GM23338 (cell line): ENCODE measurements at regions not wholly inside any gene's neighbourhood (a gene's known extent, or its start where the extent isn't known, plus 50 kb on each side); places are given as distances from the start of the nearest gene placed in this dataset.

Experiments
- ATAC-seq: fragments of 200-7000 bp; cut with Tn5 transposase; 3 replicates; pipeline ENCODE4 v1.9.1; 2020
- DNase-seq: peaks from one replicate; pipeline ENCODE4 v3.0.0-alpha.2; 2015; ENCODE audit warnings: low spot score
- H2AFZ ChIP-seq: fragments of 200-600 bp; sonication (generic); 2 replicates; pipeline ENCODE4 v1.8.0; 2016; ENCODE audit warnings: antibody characterized with exemption, mild to moderate bottlenecking, moderate library complexity
- H3F3A ChIP-seq: fragments of 200-600 bp; sonication (generic); replicated peaks from 2 replicates; pipeline ENCODE4 v1.8.0; 2017; ENCODE audit warnings: antibody characterized with exemption, mixed run types, low read depth
- H3K27ac ChIP-seq: fragments of 200-600 bp; sonication (generic); 2 replicates; pipeline ENCODE4 v1.6.1; 2016; ENCODE audit warnings: low read depth
- H3K27me3 ChIP-seq: fragments of 200-600 bp; sonication (generic); 2 replicates; pipeline ENCODE4 v1.8.0; 2016; ENCODE audit warnings: mild to moderate bottlenecking, mixed run types, moderate library complexity; ENCODE audit not compliant: insufficient read depth
- H3K36me3 ChIP-seq: fragments of 200-600 bp; sonication (generic); 2 replicates; pipeline ENCODE4 v1.8.0; 2016; ENCODE audit warnings: mild to moderate bottlenecking; ENCODE audit not compliant: insufficient read depth
- H3K4me1 ChIP-seq: fragments of 200-600 bp; sonication (generic); 2 replicates; pipeline ENCODE4 v1.8.0; 2016; ENCODE audit warnings: mild to moderate bottlenecking, moderate library complexity; ENCODE audit not compliant: insufficient read depth
- H3K4me2 ChIP-seq: fragments of 200-600 bp; sonication (generic); 2 replicates; pipeline ENCODE4 v1.7.1; 2017; ENCODE audit warnings: mixed run types
- H3K4me3 ChIP-seq: fragments of 200-600 bp; sonication (generic); 2 replicates; pipeline ENCODE4 v1.6.1; 2016; ENCODE audit warnings: mixed run types
- H3K79me2 ChIP-seq: fragments of 200-600 bp; sonication (generic); replicated peaks from 2 replicates; pipeline ENCODE4 v1.8.0; 2017; ENCODE audit warnings: mild to moderate bottlenecking; ENCODE audit not compliant: insufficient read depth
- H3K9me2 ChIP-seq: fragments of 200-600 bp; sonication (generic); 2 replicates; pipeline ENCODE4 v1.8.0; 2017; ENCODE audit not compliant: insufficient read depth
- H4K20me1 ChIP-seq: fragments of 200-600 bp; sonication (generic); replicated peaks from 2 replicates; pipeline ENCODE4 v1.8.0; 2017; ENCODE audit warnings: mild to moderate bottlenecking; ENCODE audit not compliant: insufficient read depth
- H3K27ac Mint-ChIP-seq: 2 replicates; pipeline ENCODE4 v1.8.0; 2020; ENCODE audit warnings: inconsistent platforms, mild to moderate bottlenecking, moderate library complexity, mixed read lengths
- H3K27me3 Mint-ChIP-seq: 3 replicates; pipeline ENCODE4 v1.8.0; 2022; ENCODE audit warnings: low read depth, mild to moderate bottlenecking, moderate library complexity, mixed read lengths, inconsistent platforms; ENCODE audit not compliant: insufficient read depth, poor library complexity
- H3K36me3 Mint-ChIP-seq: 3 replicates; pipeline ENCODE4 v1.8.0; 2021; ENCODE audit warnings: low read depth, mild to moderate bottlenecking, inconsistent platforms, moderate library complexity, mixed read lengths
- H3K4me1 Mint-ChIP-seq: 3 replicates; pipeline ENCODE4 v1.8.0; 2020; ENCODE audit warnings: mild to moderate bottlenecking, inconsistent platforms, mixed read lengths
- H3K4me3 Mint-ChIP-seq: 3 replicates; pipeline ENCODE4 v1.8.0; 2021; ENCODE audit warnings: moderate library complexity, mild to moderate bottlenecking, inconsistent platforms, mixed read lengths
- H3K9me3 Mint-ChIP-seq: 3 replicates; pipeline ENCODE4 v1.8.0; 2020; ENCODE audit warnings: moderate library complexity, mild to moderate bottlenecking, inconsistent platforms, mixed read lengths
- CREB1 ChIP-seq: fragments of 250-450 bp; sonication (Bioruptor Pico); IDR thresholded peaks from 2 replicates; pipeline ENCODE4 v1.5.0; 2020; ENCODE audit warnings: low read depth, mild to moderate bottlenecking, moderate library complexity
- EZH2 ChIP-seq: fragments of 200-600 bp; sonication (generic); IDR thresholded peaks from one replicate; pipeline ENCODE4 v1.8.0; 2017; ENCODE audit warnings: antibody characterized with exemption, mild to moderate bottlenecking, low read depth; ENCODE audit not compliant: unreplicated experiment
- EZH2phosphoT487 ChIP-seq: fragments of 200-600 bp; sonication (generic); IDR thresholded peaks from one replicate; pipeline ENCODE4 v1.8.1; 2018; ENCODE audit warnings: antibody characterized with exemption; ENCODE audit not compliant: unreplicated experiment
- JUNB ChIP-seq: IDR thresholded peaks from one replicate; pipeline ENCODE4 v1.6.1; 2016; ENCODE audit warnings: antibody characterized with exemption; ENCODE audit not compliant: unreplicated experiment
- NANOG ChIP-seq: IDR thresholded peaks from 2 replicates; pipeline ENCODE4 v1.6.1; 2016; ENCODE audit warnings: antibody characterized with exemption, borderline replicate concordance
- POLR2AphosphoS5 ChIP-seq: IDR thresholded peaks from 2 replicates; pipeline ENCODE4 v1.6.1; 2016; ENCODE audit warnings: antibody characterized with exemption, low read depth
- STAT1 ChIP-seq: IDR thresholded peaks from one replicate; pipeline ENCODE4 v1.6.1; 2016; ENCODE audit warnings: antibody characterized with exemption; ENCODE audit not compliant: unreplicated experiment
- ZNF114 ChIP-seq: fragments of 250-450 bp; sonication (Bioruptor Pico); IDR thresholded peaks from 2 replicates; pipeline ENCODE4 v1.5.0; 2020; ENCODE audit warnings: mild to moderate bottlenecking, moderate library complexity
- ZNF331 ChIP-seq: fragments of 250-450 bp; sonication (Bioruptor Pico); IDR thresholded peaks from 2 replicates; pipeline ENCODE4 v1.5.0; 2020; ENCODE audit warnings: low read depth, mild to moderate bottlenecking, moderate library complexity
- TF ChIP-seq, protein P1 (sequence below): IDR thresholded peaks from one replicate; pipeline ENCODE4 v1.6.1; 2018; ENCODE audit warnings: antibody characterized with exemption; ENCODE audit not compliant: unreplicated experiment
- TF ChIP-seq, protein P2 (sequence below): IDR thresholded peaks from 2 replicates; pipeline ENCODE4 v1.6.1; 2016; ENCODE audit warnings: antibody characterized with exemption
- TF ChIP-seq, protein P3 (sequence below), 2 experiments: fragments of 200-600 bp in 1 of 2; sonication (generic) in 1 of 2; conservative IDR thresholded peaks; 2 replicates each; pipeline versions ENCODE4 v1.5.1 to v1.6.1; 2016 to 2017; ENCODE audit warnings: antibody characterized with exemption in 2 of 2, low read depth in 2 of 2, mild to moderate bottlenecking in 2 of 2, moderate library complexity in 1 of 2
- TF ChIP-seq, protein P4 (sequence below): fragments of 250-450 bp; sonication (Bioruptor Pico); IDR thresholded peaks from 2 replicates; pipeline ENCODE4 v1.5.0; 2020; ENCODE audit warnings: mild to moderate bottlenecking, moderate library complexity

DNA sequence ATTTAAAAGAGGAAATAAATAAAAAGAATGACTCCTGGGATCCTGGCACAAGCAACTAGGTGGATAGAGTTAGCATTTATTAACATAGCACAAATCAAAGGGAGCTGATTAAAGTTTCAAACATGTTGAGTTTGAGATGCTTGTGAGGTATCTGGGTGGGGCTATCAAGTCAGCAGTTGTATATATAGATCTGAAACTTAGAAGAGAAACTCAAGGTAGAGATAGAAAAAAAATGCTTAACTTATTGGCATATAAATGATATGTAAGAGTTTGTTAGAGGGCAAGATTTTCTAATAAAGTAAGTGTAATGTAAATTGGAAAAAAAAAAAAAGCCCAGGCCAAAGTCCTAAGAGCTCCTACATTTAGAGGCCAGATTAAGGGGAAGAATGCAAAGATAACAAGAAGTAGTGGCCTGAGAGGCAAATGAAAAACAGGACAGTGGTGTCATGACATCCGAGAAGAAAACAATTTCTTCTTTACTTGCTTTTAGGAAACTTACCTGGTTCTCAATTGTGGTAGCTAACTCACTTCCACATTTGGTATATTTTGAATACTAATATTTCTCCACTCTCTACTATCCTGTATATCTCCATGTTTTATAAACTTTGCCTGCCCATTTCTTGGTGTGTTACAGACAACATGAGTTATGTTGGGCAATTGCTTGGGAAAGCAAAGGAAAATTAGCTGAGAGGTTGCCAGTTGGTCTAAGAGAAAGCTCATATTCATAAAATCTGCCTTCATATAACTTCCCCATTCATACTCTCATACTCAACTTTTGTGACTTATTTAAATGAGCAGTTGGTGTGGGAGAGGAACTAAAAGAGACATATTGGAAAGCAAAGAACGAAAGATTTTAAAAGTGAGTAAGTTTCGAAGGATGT lies 169.2 kb downstream of the PARM1 start:
- H3F3A ChIP-seq = no peaks in the 10 kb centered on the region
- H3K36me3 Mint-ChIP-seq = no peaks in the 10 kb centered on the region; the same call in 2 of the 3 replicates
- peaks cover 6% of the 10 kb centered on the region for H3K9me3 Mint-ChIP-seq
- H3K9me2 ChIP-seq = no peaks in the 10 kb centered on the region
- ATAC-seq = no peak
- H3K36me3 ChIP-seq = 0 out of 2 replicates have a peak, but pooled peaks cover under 1% of the 10 kb centered on the region
- no peaks in the 10 kb centered on the region for H4K20me1 ChIP-seq
- no peaks in the 10 kb centered on the region for H3K27me3 Mint-ChIP-seq
- H3K27me3 ChIP-seq = no peaks in the 10 kb centered on the region
- no peak overlapping the region for H3K4me2 ChIP-seq
- H3K4me1 ChIP-seq = no peaks in the 10 kb centered on the region
- no peaks in the 10 kb centered on the region; the same call in 2 of the 3 replicates for H3K4me1 Mint-ChIP-seq
- no peak overlapping the region for H2AFZ ChIP-seq
- no peak for TF ChIP-seq JUNB
- TF ChIP-seq, protein P1, sequence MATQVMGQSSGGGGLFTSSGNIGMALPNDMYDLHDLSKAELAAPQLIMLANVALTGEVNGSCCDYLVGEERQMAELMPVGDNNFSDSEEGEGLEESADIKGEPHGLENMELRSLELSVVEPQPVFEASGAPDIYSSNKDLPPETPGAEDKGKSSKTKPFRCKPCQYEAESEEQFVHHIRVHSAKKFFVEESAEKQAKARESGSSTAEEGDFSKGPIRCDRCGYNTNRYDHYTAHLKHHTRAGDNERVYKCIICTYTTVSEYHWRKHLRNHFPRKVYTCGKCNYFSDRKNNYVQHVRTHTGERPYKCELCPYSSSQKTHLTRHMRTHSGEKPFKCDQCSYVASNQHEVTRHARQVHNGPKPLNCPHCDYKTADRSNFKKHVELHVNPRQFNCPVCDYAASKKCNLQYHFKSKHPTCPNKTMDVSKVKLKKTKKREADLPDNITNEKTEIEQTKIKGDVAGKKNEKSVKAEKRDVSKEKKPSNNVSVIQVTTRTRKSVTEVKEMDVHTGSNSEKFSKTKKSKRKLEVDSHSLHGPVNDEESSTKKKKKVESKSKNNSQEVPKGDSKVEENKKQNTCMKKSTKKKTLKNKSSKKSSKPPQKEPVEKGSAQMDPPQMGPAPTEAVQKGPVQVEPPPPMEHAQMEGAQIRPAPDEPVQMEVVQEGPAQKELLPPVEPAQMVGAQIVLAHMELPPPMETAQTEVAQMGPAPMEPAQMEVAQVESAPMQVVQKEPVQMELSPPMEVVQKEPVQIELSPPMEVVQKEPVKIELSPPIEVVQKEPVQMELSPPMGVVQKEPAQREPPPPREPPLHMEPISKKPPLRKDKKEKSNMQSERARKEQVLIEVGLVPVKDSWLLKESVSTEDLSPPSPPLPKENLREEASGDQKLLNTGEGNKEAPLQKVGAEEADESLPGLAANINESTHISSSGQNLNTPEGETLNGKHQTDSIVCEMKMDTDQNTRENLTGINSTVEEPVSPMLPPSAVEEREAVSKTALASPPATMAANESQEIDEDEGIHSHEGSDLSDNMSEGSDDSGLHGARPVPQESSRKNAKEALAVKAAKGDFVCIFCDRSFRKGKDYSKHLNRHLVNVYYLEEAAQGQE = no peak
- TF ChIP-seq, protein P2, sequence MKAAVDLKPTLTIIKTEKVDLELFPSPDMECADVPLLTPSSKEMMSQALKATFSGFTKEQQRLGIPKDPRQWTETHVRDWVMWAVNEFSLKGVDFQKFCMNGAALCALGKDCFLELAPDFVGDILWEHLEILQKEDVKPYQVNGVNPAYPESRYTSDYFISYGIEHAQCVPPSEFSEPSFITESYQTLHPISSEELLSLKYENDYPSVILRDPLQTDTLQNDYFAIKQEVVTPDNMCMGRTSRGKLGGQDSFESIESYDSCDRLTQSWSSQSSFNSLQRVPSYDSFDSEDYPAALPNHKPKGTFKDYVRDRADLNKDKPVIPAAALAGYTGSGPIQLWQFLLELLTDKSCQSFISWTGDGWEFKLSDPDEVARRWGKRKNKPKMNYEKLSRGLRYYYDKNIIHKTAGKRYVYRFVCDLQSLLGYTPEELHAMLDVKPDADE = no peak
- no peak for TF ChIP-seq ZNF114 (CRISPR knock-in tag)
- TF ChIP-seq, protein P3, sequence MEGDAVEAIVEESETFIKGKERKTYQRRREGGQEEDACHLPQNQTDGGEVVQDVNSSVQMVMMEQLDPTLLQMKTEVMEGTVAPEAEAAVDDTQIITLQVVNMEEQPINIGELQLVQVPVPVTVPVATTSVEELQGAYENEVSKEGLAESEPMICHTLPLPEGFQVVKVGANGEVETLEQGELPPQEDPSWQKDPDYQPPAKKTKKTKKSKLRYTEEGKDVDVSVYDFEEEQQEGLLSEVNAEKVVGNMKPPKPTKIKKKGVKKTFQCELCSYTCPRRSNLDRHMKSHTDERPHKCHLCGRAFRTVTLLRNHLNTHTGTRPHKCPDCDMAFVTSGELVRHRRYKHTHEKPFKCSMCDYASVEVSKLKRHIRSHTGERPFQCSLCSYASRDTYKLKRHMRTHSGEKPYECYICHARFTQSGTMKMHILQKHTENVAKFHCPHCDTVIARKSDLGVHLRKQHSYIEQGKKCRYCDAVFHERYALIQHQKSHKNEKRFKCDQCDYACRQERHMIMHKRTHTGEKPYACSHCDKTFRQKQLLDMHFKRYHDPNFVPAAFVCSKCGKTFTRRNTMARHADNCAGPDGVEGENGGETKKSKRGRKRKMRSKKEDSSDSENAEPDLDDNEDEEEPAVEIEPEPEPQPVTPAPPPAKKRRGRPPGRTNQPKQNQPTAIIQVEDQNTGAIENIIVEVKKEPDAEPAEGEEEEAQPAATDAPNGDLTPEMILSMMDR (conservative IDR thresholded peaks at IDR 0.05; ENCODE audit: low read depth in 2 of 2) = no peak
- no peak for TF ChIP-seq NANOG
- no peak for TF ChIP-seq STAT1
- TF ChIP-seq, protein P4, sequence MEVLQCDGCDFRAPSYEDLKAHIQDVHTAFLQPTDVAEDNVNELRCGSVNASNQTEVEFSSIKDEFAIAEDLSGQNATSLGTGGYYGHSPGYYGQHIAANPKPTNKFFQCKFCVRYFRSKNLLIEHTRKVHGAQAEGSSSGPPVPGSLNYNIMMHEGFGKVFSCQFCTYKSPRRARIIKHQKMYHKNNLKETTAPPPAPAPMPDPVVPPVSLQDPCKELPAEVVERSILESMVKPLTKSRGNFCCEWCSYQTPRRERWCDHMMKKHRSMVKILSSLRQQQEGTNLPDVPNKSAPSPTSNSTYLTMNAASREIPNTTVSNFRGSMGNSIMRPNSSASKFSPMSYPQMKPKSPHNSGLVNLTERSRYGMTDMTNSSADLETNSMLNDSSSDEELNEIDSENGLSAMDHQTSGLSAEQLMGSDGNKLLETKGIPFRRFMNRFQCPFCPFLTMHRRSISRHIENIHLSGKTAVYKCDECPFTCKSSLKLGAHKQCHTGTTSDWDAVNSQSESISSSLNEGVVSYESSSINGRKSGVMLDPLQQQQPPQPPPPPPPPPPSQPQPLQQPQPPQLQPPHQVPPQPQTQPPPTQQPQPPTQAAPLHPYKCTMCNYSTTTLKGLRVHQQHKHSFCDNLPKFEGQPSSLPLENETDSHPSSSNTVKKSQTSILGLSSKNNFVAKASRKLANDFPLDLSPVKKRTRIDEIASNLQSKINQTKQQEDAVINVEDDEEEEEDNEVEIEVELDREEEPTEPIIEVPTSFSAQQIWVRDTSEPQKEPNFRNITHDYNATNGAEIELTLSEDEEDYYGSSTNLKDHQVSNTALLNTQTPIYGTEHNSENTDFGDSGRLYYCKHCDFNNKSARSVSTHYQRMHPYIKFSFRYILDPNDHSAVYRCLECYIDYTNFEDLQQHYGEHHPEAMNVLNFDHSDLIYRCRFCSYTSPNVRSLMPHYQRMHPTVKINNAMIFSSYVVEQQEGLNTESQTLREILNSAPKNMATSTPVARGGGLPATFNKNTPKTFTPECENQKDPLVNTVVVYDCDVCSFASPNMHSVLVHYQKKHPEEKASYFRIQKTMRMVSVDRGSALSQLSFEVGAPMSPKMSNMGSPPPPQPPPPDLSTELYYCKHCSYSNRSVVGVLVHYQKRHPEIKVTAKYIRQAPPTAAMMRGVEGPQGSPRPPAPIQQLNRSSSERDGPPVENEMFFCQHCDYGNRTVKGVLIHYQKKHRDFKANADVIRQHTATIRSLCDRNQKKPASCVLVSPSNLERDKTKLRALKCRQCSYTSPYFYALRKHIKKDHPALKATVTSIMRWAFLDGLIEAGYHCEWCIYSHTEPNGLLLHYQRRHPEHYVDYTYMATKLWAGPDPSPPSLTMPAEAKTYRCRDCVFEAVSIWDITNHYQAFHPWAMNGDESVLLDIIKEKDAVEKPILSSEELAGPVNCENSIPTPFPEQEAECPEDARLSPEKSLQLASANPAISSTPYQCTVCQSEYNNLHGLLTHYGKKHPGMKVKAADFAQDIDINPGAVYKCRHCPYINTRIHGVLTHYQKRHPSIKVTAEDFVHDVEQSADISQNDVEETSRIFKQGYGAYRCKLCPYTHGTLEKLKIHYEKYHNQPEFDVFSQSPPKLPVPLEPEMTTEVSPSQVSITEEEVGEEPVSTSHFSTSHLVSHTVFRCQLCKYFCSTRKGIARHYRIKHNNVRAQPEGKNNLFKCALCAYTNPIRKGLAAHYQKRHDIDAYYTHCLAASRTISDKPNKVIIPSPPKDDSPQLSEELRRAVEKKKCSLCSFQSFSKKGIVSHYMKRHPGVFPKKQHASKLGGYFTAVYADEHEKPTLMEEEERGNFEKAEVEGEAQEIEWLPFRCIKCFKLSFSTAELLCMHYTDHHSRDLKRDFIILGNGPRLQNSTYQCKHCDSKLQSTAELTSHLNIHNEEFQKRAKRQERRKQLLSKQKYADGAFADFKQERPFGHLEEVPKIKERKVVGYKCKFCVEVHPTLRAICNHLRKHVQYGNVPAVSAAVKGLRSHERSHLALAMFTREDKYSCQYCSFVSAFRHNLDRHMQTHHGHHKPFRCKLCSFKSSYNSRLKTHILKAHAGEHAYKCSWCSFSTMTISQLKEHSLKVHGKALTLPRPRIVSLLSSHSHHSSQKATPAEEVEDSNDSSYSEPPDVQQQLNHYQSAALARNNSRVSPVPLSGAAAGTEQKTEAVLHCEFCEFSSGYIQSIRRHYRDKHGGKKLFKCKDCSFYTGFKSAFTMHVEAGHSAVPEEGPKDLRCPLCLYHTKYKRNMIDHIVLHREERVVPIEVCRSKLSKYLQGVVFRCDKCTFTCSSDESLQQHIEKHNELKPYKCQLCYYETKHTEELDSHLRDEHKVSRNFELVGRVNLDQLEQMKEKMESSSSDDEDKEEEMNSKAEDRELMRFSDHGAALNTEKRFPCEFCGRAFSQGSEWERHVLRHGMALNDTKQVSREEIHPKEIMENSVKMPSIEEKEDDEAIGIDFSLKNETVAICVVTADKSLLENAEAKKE (CRISPR knock-in tag) = no peak
- no peak for TF ChIP-seq CREB1 (CRISPR knock-in tag)
- no peak for TF ChIP-seq POLR2AphosphoS5
- no peak for TF ChIP-seq EZH2
- TF ChIP-seq ZNF331 (CRISPR knock-in tag) = no peak
- no peak for TF ChIP-seq EZH2phosphoT487
- H3K79me2 ChIP-seq = no peaks in the 10 kb centered on the region
- no peak overlapping the region for H3K4me3 ChIP-seq
- no peak overlapping the region for H3K27ac ChIP-seq
- no peak overlapping the region for H3K4me3 Mint-ChIP-seq
- H3K27ac Mint-ChIP-seq = no peak overlapping the region
- no peak for DNase-seq
